GM23338 (cell line): ENCODE measurements at regions not wholly inside any gene's neighbourhood (a gene's known extent, or its start where the extent isn't known, plus 50 kb on each side); places are given as distances from the start of the nearest gene placed in this dataset.

ENCODE experiments used
- ATAC-seq: fragments of 200-7000 bp; cut with Tn5 transposase; 3 replicates; pipeline ENCODE4 v1.9.1; 2020
- DNase-seq: peaks from one replicate; pipeline ENCODE4 v3.0.0-alpha.2; 2015; ENCODE audit warnings: low spot score
- H2AFZ ChIP-seq: fragments of 200-600 bp; sonication (generic); 2 replicates; pipeline ENCODE4 v1.8.0; 2016; ENCODE audit warnings: antibody characterized with exemption, mild to moderate bottlenecking, moderate library complexity
- H3F3A ChIP-seq: fragments of 200-600 bp; sonication (generic); replicated peaks from 2 replicates; pipeline ENCODE4 v1.8.0; 2017; ENCODE audit warnings: antibody characterized with exemption, mixed run types, low read depth
- H3K27ac ChIP-seq: fragments of 200-600 bp; sonication (generic); 2 replicates; pipeline ENCODE4 v1.6.1; 2016; ENCODE audit warnings: low read depth
- H3K27me3 ChIP-seq: fragments of 200-600 bp; sonication (generic); 2 replicates; pipeline ENCODE4 v1.8.0; 2016; ENCODE audit warnings: mild to moderate bottlenecking, mixed run types, moderate library complexity; ENCODE audit not compliant: insufficient read depth
- H3K36me3 ChIP-seq: fragments of 200-600 bp; sonication (generic); 2 replicates; pipeline ENCODE4 v1.8.0; 2016; ENCODE audit warnings: mild to moderate bottlenecking; ENCODE audit not compliant: insufficient read depth
- H3K4me1 ChIP-seq: fragments of 200-600 bp; sonication (generic); 2 replicates; pipeline ENCODE4 v1.8.0; 2016; ENCODE audit warnings: mild to moderate bottlenecking, moderate library complexity; ENCODE audit not compliant: insufficient read depth
- H3K4me2 ChIP-seq: fragments of 200-600 bp; sonication (generic); 2 replicates; pipeline ENCODE4 v1.7.1; 2017; ENCODE audit warnings: mixed run types
- H3K4me3 ChIP-seq: fragments of 200-600 bp; sonication (generic); 2 replicates; pipeline ENCODE4 v1.6.1; 2016; ENCODE audit warnings: mixed run types
- H3K79me2 ChIP-seq: fragments of 200-600 bp; sonication (generic); replicated peaks from 2 replicates; pipeline ENCODE4 v1.8.0; 2017; ENCODE audit warnings: mild to moderate bottlenecking; ENCODE audit not compliant: insufficient read depth
- H3K9me2 ChIP-seq: fragments of 200-600 bp; sonication (generic); 2 replicates; pipeline ENCODE4 v1.8.0; 2017; ENCODE audit not compliant: insufficient read depth
- H4K20me1 ChIP-seq: fragments of 200-600 bp; sonication (generic); replicated peaks from 2 replicates; pipeline ENCODE4 v1.8.0; 2017; ENCODE audit warnings: mild to moderate bottlenecking; ENCODE audit not compliant: insufficient read depth
- H3K27ac Mint-ChIP-seq: 2 replicates; pipeline ENCODE4 v1.8.0; 2020; ENCODE audit warnings: inconsistent platforms, mild to moderate bottlenecking, moderate library complexity, mixed read lengths
- H3K27me3 Mint-ChIP-seq: 3 replicates; pipeline ENCODE4 v1.8.0; 2022; ENCODE audit warnings: low read depth, mild to moderate bottlenecking, moderate library complexity, mixed read lengths, inconsistent platforms; ENCODE audit not compliant: insufficient read depth, poor library complexity
- H3K36me3 Mint-ChIP-seq: 3 replicates; pipeline ENCODE4 v1.8.0; 2021; ENCODE audit warnings: low read depth, mild to moderate bottlenecking, inconsistent platforms, moderate library complexity, mixed read lengths
- H3K4me1 Mint-ChIP-seq: 3 replicates; pipeline ENCODE4 v1.8.0; 2020; ENCODE audit warnings: mild to moderate bottlenecking, inconsistent platforms, mixed read lengths
- H3K4me3 Mint-ChIP-seq: 3 replicates; pipeline ENCODE4 v1.8.0; 2021; ENCODE audit warnings: moderate library complexity, mild to moderate bottlenecking, inconsistent platforms, mixed read lengths
- H3K9me3 Mint-ChIP-seq: 3 replicates; pipeline ENCODE4 v1.8.0; 2020; ENCODE audit warnings: moderate library complexity, mild to moderate bottlenecking, inconsistent platforms, mixed read lengths
- CREB1 ChIP-seq: fragments of 250-450 bp; sonication (Bioruptor Pico); IDR thresholded peaks from 2 replicates; pipeline ENCODE4 v1.5.0; 2020; ENCODE audit warnings: low read depth, mild to moderate bottlenecking, moderate library complexity
- ETS1 ChIP-seq: IDR thresholded peaks from 2 replicates; pipeline ENCODE4 v1.6.1; 2016; ENCODE audit warnings: antibody characterized with exemption
- EZH2phosphoT487 ChIP-seq: fragments of 200-600 bp; sonication (generic); IDR thresholded peaks from one replicate; pipeline ENCODE4 v1.8.1; 2018; ENCODE audit warnings: antibody characterized with exemption; ENCODE audit not compliant: unreplicated experiment
- JUNB ChIP-seq: IDR thresholded peaks from one replicate; pipeline ENCODE4 v1.6.1; 2016; ENCODE audit warnings: antibody characterized with exemption; ENCODE audit not compliant: unreplicated experiment
- NANOG ChIP-seq: IDR thresholded peaks from 2 replicates; pipeline ENCODE4 v1.6.1; 2016; ENCODE audit warnings: antibody characterized with exemption, borderline replicate concordance
- POLR2AphosphoS5 ChIP-seq: IDR thresholded peaks from 2 replicates; pipeline ENCODE4 v1.6.1; 2016; ENCODE audit warnings: antibody characterized with exemption, low read depth
- REST ChIP-seq: IDR thresholded peaks from one replicate; pipeline ENCODE4 v1.6.1; 2018; ENCODE audit warnings: antibody characterized with exemption; ENCODE audit not compliant: unreplicated experiment
- STAT1 ChIP-seq: IDR thresholded peaks from one replicate; pipeline ENCODE4 v1.6.1; 2016; ENCODE audit warnings: antibody characterized with exemption; ENCODE audit not compliant: unreplicated experiment
- ZNF331 ChIP-seq: fragments of 250-450 bp; sonication (Bioruptor Pico); IDR thresholded peaks from 2 replicates; pipeline ENCODE4 v1.5.0; 2020; ENCODE audit warnings: low read depth, mild to moderate bottlenecking, moderate library complexity
- ZNF462 ChIP-seq: fragments of 250-450 bp; sonication (Bioruptor Pico); IDR thresholded peaks from 2 replicates; pipeline ENCODE4 v1.5.0; 2020; ENCODE audit warnings: mild to moderate bottlenecking, moderate library complexity

- H3K27ac Mint-ChIP-seq = no peak overlapping the region
- no peak overlapping the region for H3K4me3 Mint-ChIP-seq
- no peak overlapping the region for H3K4me3 ChIP-seq
- DNase-seq (no peak), ATAC-seq (no peak)
- no peaks in the 10 kb centered on the region for H3K9me3 Mint-ChIP-seq
- no peak overlapping the region for H3K4me2 ChIP-seq
- no peaks in the 10 kb centered on the region for H3K27me3 ChIP-seq
- no peaks in the 10 kb centered on the region for H3K9me2 ChIP-seq
- H4K20me1 ChIP-seq = peaks cover 4% of the 10 kb centered on the region; the same call in 1 of the 2 replicates
- H3K79me2 ChIP-seq = no peaks in the 10 kb centered on the region; the same call in 1 of the 2 replicates
- H3K27ac ChIP-seq = no peak overlapping the region
- no peaks in the 10 kb centered on the region for H3K4me1 ChIP-seq
- H3K4me1 Mint-ChIP-seq = no peaks in the 10 kb centered on the region
- no peak for TF ChIP-seq ETS1
- no peak for TF ChIP-seq NANOG
- no peak for TF ChIP-seq POLR2AphosphoS5
- no peak for TF ChIP-seq JUNB
- no peak for TF ChIP-seq ZNF331 (CRISPR knock-in tag)
- no peaks in the 10 kb centered on the region for H3K36me3 ChIP-seq
- H3K27me3 Mint-ChIP-seq = no peaks in the 10 kb centered on the region
- no peaks in the 10 kb centered on the region for H3F3A ChIP-seq
- H3K36me3 Mint-ChIP-seq = peaks cover 1% of the 10 kb centered on the region; the same call in 2 of the 3 replicates
- H2AFZ ChIP-seq = no peak overlapping the region
These were observed 52.0 kb downstream of the PRORP start for GRCh38 chr14:35174342-35174741.

GRCh38 chr14:35180179-35180578 is 57.8 kb downstream of the PRORP start:
- Histone ChIP-seq H3K27me3 (no peaks in the 10 kb centered on the region), H3K36me3 (no peaks in the 10 kb centered on the region), H2AFZ (no peak overlapping the region), H3K4me3 (no peak overlapping the region), H3K4me1 (no peaks in the 10 kb centered on the region), H4K20me1 (no peaks in the 10 kb centered on the region), H3K27ac (no peak overlapping the region), H3K4me2 (no peak overlapping the region), H3K9me2 (no peaks in the 10 kb centered on the region), H3F3A (no peaks in the 10 kb centered on the region), H3K79me2 (no peaks in the 10 kb centered on the region; the same call in 1 of the 2 replicates)
- Mint-ChIP-seq H3K27ac (no peak overlapping the region), H3K27me3 (no peaks in the 10 kb centered on the region), H3K36me3 (no peaks in the 10 kb centered on the region), H3K4me1 (no peaks in the 10 kb centered on the region), H3K4me3 (no peak overlapping the region), H3K9me3 (no peaks in the 10 kb centered on the region)
- ATAC-seq = no peak
- no peak for DNase-seq
- TF ChIP-seq ETS1 = no peak
- TF ChIP-seq EZH2phosphoT487 = no peak
- no peak for TF ChIP-seq ZNF462
- no peak for TF ChIP-seq REST
- TF ChIP-seq NANOG = no peak
- TF ChIP-seq ZNF331 (CRISPR knock-in tag) = no peak
- no peak for TF ChIP-seq CREB1 (CRISPR knock-in tag)
- no peak for TF ChIP-seq STAT1
